Osteoblast (primary cell): ENCODE measurements at regions not wholly inside any gene's neighbourhood (a gene's known extent, or its start where the extent isn't known, plus 50 kb on each side); places are given as distances from the start of the nearest gene placed in this dataset.

Source experiments
- DNase-seq: peaks from one replicate; pipeline ENCODE4 v3.0.0; 2011; ENCODE audit warnings: low spot score, mixed read lengths; ENCODE audit not compliant: insufficient read length; ENCODE audit errors: missing footprints
- H2AFZ ChIP-seq: 2 replicates; pipeline ENCODE4 v1.6.0; 2011; ENCODE audit warnings: mild to moderate bottlenecking, low read length
- H3K27ac ChIP-seq: 2 replicates; pipeline ENCODE4 v1.5.1; 2011; ENCODE audit warnings: mild to moderate bottlenecking, low read depth, low read length, moderate library complexity
- H3K27me3 ChIP-seq: 2 replicates; pipeline ENCODE4 v1.6.0; 2012; ENCODE audit warnings: mild to moderate bottlenecking, control low read depth, inconsistent platforms, low read length, moderate library complexity; ENCODE audit not compliant: insufficient read depth
- H3K36me3 ChIP-seq: 2 replicates; pipeline ENCODE4 v1.5.1; 2011; ENCODE audit warnings: mild to moderate bottlenecking, low read length, control low read depth, moderate library complexity; ENCODE audit not compliant: insufficient read depth
- H3K4me1 ChIP-seq: 2 replicates; pipeline ENCODE4 v1.5.1; 2011; ENCODE audit warnings: mild to moderate bottlenecking, low read length, control low read depth, moderate library complexity; ENCODE audit not compliant: insufficient read depth
- H3K4me2 ChIP-seq: 2 replicates; pipeline ENCODE4 v1.6.0; 2011; ENCODE audit warnings: mild to moderate bottlenecking, low read length; ENCODE audit not compliant: insufficient read depth
- H3K4me3 ChIP-seq: fragments of 200-600 bp; sonication (generic); 3 replicates; pipeline ENCODE4 v1.5.1; 2012; ENCODE audit warnings: mild to moderate bottlenecking, low read length, inconsistent platforms; ENCODE audit not compliant: insufficient read depth
- H3K79me2 ChIP-seq: 2 replicates; pipeline ENCODE4 v1.6.0; 2012; ENCODE audit warnings: mild to moderate bottlenecking, low read length, control low read depth, inconsistent platforms; ENCODE audit not compliant: insufficient read depth
- H3K9me3 ChIP-seq: 2 replicates; pipeline ENCODE4 v1.5.1; 2011; ENCODE audit warnings: low read depth, low read length, control low read depth
- H4K20me1 ChIP-seq: 2 replicates; pipeline ENCODE4 v1.6.0; 2012; ENCODE audit warnings: mild to moderate bottlenecking, low read length, control low read depth; ENCODE audit not compliant: insufficient read depth
- TF ChIP-seq, protein P1 (sequence below): IDR thresholded peaks from 2 replicates; pipeline ENCODE4 v1.5.1; 2011; ENCODE audit warnings: mild to moderate bottlenecking, low read depth, low read length, moderate library complexity; ENCODE audit errors: extremely low read depth

DNA sequence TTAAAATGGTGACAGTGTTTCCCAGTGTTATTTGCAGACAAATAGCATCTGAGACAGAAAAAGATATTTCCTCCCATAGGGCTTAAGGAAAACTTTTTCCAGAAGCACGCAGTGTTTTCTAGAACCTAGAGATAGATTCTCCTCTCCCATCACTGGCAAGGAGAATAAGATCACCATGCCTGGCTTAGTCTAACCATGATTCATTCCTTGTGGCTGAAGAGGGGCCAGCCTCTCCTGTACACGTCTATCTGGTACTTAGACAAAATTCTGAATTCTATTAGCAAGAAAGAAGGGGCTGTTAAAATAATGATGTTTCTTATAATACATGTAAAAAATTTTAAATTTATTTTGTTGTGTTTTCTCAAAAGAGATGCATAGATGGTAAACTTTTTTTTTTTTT lies 296.1 kb upstream of the LDB2 start:
- Histone ChIP-seq H2AFZ (no peak overlapping the region), H3K4me2 (no peak overlapping the region), H3K27ac (no peak overlapping the region), H3K9me3 (no peaks in the 10 kb centered on the region), H3K4me1 (peaks cover 11% of the 10 kb centered on the region), H3K4me3 (no peak overlapping the region), H3K36me3 (no peaks in the 10 kb centered on the region), H3K27me3 (no peaks in the 10 kb centered on the region), H3K79me2 (no peaks in the 10 kb centered on the region), H4K20me1 (no peaks in the 10 kb centered on the region)
- TF ChIP-seq, protein P1, sequence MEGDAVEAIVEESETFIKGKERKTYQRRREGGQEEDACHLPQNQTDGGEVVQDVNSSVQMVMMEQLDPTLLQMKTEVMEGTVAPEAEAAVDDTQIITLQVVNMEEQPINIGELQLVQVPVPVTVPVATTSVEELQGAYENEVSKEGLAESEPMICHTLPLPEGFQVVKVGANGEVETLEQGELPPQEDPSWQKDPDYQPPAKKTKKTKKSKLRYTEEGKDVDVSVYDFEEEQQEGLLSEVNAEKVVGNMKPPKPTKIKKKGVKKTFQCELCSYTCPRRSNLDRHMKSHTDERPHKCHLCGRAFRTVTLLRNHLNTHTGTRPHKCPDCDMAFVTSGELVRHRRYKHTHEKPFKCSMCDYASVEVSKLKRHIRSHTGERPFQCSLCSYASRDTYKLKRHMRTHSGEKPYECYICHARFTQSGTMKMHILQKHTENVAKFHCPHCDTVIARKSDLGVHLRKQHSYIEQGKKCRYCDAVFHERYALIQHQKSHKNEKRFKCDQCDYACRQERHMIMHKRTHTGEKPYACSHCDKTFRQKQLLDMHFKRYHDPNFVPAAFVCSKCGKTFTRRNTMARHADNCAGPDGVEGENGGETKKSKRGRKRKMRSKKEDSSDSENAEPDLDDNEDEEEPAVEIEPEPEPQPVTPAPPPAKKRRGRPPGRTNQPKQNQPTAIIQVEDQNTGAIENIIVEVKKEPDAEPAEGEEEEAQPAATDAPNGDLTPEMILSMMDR = no peak
- DNase-seq = no peak

- H4K20me1 ChIP-seq = no peaks in the 10 kb centered on the region
- H3K9me3 ChIP-seq = no peaks in the 10 kb centered on the region
- H3K4me3 ChIP-seq = no peak overlapping the region
- no peaks in the 10 kb centered on the region for H3K79me2 ChIP-seq
- peaks cover 18% of the 10 kb centered on the region for H3K4me1 ChIP-seq
- no peak for DNase-seq
- H3K27me3 ChIP-seq = no peaks in the 10 kb centered on the region
- H2AFZ ChIP-seq = no peak overlapping the region
- no peak overlapping the region for H3K4me2 ChIP-seq
- H3K36me3 ChIP-seq = no peaks in the 10 kb centered on the region
- no peak overlapping the region for H3K27ac ChIP-seq
- TF ChIP-seq, protein P1 = no peak
These were observed 291.3 kb upstream of the LDB2 start for GRCh38 chr4:17189759-17190158.

DNA sequence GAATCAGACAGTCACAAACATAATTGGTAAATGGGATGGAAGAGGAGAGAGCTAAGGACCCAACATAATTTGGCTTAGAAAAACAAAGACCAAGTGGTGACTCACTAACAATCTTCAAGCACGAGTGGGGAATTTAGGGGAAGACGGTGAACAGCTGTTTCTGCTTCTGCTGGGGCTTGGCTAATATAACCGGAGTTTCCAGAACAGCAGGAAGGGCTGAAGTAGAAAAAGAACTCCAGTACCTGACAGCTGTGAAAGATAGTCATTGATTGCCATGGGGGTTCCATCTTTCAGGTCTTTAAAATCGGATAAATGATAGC lies 290.9 kb upstream of the LDB2 start:
- DNase-seq = no peak
- H4K20me1 ChIP-seq = no peaks in the 10 kb centered on the region
- H3K4me3 ChIP-seq = no peak overlapping the region
- no peaks in the 10 kb centered on the region for H3K36me3 ChIP-seq
- H3K9me3 ChIP-seq = no peaks in the 10 kb centered on the region
- no peaks in the 10 kb centered on the region for H3K27me3 ChIP-seq
- no peak overlapping the region for H2AFZ ChIP-seq
- no peaks in the 10 kb centered on the region for H3K79me2 ChIP-seq
- no peak overlapping the region for H3K27ac ChIP-seq
- no peak overlapping the region for H3K4me2 ChIP-seq
- peaks cover 18% of the 10 kb centered on the region for H3K4me1 ChIP-seq
- TF ChIP-seq, protein P1 = no peak

DNA sequence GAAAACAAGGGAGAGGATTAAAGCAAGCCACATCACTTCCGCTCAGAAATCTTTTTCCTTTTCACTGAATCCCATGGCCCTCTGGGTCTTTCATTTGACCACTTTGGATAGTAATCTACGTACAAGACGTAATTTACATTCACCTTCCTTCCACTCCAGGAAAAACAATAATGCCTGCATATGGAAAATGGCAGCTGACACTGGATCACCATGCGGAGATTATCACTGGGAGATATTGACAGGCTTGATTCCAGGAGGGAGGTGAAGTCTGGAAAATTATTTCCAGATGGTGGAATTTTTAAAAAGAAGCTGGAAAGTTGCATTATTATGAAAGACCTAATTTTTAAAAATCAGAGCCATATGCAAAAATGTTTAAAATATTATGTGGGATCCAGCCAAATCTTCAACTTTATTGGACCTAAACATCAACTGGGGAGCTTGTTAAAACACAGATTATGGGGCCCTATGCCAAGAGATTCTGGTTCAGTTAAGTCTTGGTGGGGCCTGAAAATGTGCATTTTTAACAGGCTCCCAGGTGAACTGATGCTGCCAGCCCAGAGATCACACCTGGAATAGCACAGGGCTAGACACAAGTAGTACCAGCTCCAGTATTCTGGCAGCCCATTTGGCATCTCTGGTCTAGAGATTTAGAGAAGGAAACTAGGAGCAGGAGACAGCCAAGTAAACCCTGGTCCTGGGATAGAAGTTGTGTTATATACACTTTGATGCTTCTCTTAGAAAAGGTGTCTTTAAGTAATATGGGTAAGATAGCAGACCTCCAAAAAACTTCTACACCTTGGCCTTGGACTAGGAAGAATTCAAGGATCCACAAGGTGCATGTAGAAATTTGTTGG lies 290.3 kb upstream of the LDB2 start:
- no peaks in the 10 kb centered on the region for H3K9me3 ChIP-seq
- H3K4me3 ChIP-seq = no peak overlapping the region
- no peaks in the 10 kb centered on the region for H3K36me3 ChIP-seq
- no peaks in the 10 kb centered on the region for H3K27me3 ChIP-seq
- TF ChIP-seq, protein P1 = no peak
- DNase-seq = no peak
- no peak overlapping the region for H3K4me2 ChIP-seq
- no peak overlapping the region for H2AFZ ChIP-seq
- H3K4me1 ChIP-seq = peaks cover 18% of the 10 kb centered on the region
- no peaks in the 10 kb centered on the region for H4K20me1 ChIP-seq
- H3K27ac ChIP-seq = no peak overlapping the region
- H3K79me2 ChIP-seq = no peaks in the 10 kb centered on the region
